H1 (cell line): ENCODE measurements at regions not wholly inside any gene's neighbourhood (a gene's known extent, or its start where the extent isn't known, plus 50 kb on each side); places are given as distances from the start of the nearest gene placed in this dataset.

Experiments
- ATF2 ChIP-seq: IDR thresholded peaks from 2 replicates; pipeline ENCODE4 v1.6.1; 2012; ENCODE audit warnings: low read length, inconsistent platforms
- ATF3 ChIP-seq: IDR thresholded peaks from 2 replicates; pipeline ENCODE4 v1.6.1; 2011; ENCODE audit warnings: low read depth, mild to moderate bottlenecking, low read length; ENCODE audit not compliant: insufficient read depth
- CEBPB ChIP-seq: IDR thresholded peaks from 2 replicates; pipeline ENCODE4 v1.6.1; 2012; ENCODE audit warnings: low read depth, low read length
- NANOG ChIP-seq: IDR thresholded peaks from 2 replicates; pipeline ENCODE4 v1.6.1; 2011; ENCODE audit warnings: low read length, low read depth, mild to moderate bottlenecking, inconsistent platforms; ENCODE audit not compliant: insufficient read depth, poor library complexity, severe bottlenecking
- NRF1 ChIP-seq: IDR thresholded peaks from 2 replicates; pipeline ENCODE4 v1.6.1; 2011; ENCODE audit warnings: mild to moderate bottlenecking, low read depth, low read length, improper control_type of control experiment
- RNF2 ChIP-seq: fragments of 200-900, 300-1000 bp; sonication (generic); IDR thresholded peaks from 2 replicates; pipeline ENCODE4 v1.7.1; 2016; ENCODE audit warnings: borderline replicate concordance, low read depth, mild to moderate bottlenecking, antibody characterized with exemption, low read length; ENCODE audit not compliant: poor library complexity, severe bottlenecking; ENCODE audit errors: missing control alignments
- SP1 ChIP-seq: IDR thresholded peaks from 2 replicates; pipeline ENCODE4 v1.6.1; 2011; ENCODE audit warnings: low read depth, low read length
- ZNF274 ChIP-seq: IDR thresholded peaks from 2 replicates; pipeline ENCODE4 v1.7.0; 2012; ENCODE audit warnings: low read length, borderline replicate concordance; ENCODE audit errors: extremely low read depth

- TF ChIP-seq CEBPB = no peak
- TF ChIP-seq ATF2 = no peak
- TF ChIP-seq RNF2 = no peak
- TF ChIP-seq NRF1 = no peak
- TF ChIP-seq ATF3 = no peak
- no peak for TF ChIP-seq ZNF274
- no peak for TF ChIP-seq NANOG
- TF ChIP-seq SP1 = no peak
These were observed 87.3 kb downstream of the YIPF5 start (continued) for GRCh38 chr5:144083185-144083584.
